SKM-1 treated with dmso at 0.1 percent for 144 hours (cell line): ENCODE measurements at regions not wholly inside any gene's neighbourhood (a gene's known extent, or its start where the extent isn't known, plus 50 kb on each side); places are given as distances from the start of the nearest gene placed in this dataset.

Experiments used
- DNase-seq: peaks from one replicate; lab custom pipeline; 2025; ENCODE audit not compliant: unreplicated experiment; lab: John Stamatoyannopoulos, UW

DNA sequence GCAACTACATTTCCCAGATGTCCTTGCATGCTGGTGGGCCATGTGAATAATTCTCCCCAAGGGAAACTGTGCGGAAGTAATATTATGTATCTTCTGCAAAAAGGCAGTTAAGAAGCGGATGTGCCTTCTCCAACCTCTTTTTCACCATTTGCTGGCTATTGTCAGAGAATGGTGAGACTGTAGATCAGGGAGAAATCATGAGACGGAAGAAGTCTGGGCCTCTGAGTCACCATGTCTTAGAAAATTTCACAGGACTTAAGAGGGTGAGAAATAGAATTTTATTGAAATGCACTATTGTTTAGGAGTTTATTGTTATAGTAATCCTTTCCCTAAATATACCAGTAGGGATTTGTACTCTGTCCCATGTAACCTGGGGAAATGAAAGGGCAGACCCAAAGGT, 298.7 kb upstream of the ZC3H12C start:
- DNase-seq, result no peak

DNA sequence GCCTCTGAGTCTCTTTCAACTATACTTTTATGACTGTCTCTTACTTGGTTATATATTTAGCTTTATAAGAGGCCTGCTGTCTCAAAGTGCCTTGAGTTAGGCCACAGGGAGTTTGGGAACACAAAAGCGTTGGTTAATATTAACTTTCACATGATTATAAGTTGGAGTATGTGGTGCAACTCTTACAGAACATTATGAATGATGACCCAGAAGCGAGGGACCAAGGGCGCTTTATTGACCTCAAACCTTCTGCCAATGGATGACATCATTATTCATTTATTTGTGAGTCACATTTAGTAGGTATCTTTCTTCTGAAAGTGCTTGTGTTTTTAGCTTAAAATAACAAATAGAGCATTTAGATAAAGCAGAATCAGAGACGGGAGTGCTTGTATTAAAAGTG, 298.0 kb upstream of the ZC3H12C start:
- no peak for DNase-seq

DNA sequence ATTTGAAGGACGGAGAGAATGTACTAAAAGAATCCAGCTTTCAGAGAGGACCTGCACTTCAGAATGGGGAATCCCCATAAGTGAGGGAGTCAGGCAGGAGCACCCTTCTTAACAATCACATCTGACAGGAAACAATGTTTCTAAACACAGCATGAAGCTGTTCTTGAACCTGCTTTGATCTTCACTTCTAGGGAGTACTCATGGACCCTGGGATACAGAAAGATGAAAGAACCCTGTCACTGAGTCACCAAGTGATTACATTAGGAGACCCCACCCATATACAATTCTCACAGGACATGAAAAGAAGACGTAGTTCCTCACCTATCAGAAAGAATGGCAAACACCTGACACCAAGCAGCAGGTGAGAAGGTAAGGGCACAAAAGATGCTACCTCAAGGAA, 296.9 kb upstream of the ZC3H12C start:
- no peak for DNase-seq

DNA sequence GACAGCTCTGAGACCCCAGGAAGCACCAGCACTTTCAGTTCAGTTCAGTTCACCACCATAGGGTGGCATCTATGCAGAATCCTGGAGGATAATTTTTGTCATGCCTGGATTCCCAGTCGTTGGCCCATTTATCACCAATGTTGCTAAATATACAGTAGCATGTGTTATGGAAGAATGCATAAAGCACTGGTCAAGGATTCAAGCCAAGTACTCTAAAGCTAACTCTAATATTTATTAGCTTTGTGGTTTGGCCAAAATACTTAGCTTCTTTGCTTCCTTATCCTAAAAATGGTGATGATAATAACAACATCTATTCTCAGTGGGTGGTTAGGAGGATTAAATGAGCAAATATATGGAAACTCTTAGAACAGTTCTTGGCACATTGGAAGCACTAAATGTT, 294.7 kb upstream of the ZC3H12C start:
- no peak for DNase-seq

DNA sequence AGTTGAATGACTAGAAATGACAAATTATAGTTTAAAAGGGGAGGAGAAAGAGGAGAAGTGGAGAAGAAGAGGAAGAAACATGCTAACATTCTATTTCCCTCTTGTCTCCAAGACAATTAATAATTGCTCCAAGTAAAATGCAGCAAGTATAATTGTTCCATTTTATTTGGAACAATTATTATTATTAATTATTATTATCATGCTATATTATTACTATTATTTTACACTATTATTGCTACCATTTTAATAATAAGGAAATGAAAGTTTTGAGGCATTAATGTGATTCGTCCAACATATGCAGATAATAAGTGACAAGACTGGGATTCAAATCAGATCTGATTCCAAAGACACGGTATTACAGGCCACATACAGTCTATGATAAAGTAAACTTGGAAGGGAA, 293.6 kb upstream of the ZC3H12C start:
- no peak for DNase-seq

DNA sequence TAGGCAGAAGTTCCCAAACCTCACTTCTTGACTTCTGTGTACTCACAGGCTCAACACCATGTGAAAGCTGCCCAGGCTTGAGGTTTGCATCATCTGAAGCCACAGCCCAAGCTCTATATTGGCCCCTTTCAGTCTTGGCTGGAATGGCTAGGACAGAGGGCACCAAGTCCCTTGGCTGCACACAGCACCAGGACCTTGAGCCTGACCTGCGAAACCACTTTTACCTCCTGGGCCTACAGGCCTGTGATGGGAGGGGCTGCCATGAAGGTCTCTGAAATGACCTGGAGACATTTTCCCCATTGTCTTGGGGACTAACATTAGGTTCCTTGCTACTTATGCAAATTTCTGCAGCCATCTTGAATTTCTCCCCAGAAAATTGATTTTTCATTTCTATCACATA, 288.3 kb upstream of the ZC3H12C start:
- DNase-seq, result no peak

DNA sequence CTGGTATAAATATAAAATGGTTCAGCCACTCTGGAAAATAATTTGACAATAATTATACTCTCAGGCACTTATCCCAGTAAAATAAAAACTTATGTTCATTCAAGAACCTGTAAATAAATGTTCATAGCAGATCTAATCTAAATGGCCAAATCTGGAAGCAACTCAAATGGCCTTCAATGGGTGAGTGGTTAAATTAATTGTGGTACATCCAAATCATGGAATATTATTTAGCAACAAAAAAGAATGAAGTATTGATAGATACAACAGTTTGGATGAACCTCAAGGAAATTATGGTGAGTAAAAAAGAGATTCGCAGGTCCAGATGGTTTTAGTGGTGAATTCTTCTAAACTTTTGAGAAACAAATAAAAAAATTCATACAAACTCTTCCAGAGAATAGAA, 287.0 kb upstream of the ZC3H12C start:
- no peak for DNase-seq

DNA sequence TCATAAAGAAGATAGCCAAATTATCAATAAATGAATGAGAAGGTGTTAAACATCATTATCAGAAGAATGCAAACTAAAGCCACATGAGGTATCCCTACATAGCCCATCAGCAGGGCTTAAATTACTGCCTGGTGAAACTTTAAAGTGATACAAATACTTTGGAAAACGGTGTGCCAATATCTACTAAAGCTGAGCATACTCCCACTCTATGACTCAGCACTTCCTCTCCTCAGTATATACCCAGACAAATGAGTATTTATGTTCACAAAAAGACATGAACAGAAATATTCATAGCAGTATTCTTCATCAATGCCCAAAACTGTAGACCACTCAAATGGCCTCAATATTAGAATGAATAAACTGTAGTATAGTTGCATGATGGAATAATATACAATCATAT, 284.6 kb upstream of the ZC3H12C start:
- no peak for DNase-seq

DNA sequence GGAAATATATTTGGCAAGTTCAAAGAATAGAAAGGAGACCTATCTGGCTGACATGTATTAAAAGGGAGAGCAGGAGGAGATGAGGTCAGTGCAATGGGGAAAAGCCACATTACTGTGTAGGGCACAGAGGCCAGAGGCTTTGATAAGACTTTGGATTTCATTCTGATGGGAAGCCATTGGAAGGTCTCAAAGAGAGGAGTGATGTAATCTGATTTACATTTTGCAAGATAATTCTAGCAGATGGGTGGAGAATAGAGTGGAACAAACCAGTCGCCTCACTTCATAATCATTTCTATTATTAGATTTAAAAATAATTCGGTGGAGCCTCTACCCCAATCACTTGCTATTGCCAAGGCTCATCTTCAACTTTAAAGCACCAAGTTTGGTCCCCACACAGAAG, 278.4 kb upstream of the ZC3H12C start:
- DNase-seq, result no peak

DNA sequence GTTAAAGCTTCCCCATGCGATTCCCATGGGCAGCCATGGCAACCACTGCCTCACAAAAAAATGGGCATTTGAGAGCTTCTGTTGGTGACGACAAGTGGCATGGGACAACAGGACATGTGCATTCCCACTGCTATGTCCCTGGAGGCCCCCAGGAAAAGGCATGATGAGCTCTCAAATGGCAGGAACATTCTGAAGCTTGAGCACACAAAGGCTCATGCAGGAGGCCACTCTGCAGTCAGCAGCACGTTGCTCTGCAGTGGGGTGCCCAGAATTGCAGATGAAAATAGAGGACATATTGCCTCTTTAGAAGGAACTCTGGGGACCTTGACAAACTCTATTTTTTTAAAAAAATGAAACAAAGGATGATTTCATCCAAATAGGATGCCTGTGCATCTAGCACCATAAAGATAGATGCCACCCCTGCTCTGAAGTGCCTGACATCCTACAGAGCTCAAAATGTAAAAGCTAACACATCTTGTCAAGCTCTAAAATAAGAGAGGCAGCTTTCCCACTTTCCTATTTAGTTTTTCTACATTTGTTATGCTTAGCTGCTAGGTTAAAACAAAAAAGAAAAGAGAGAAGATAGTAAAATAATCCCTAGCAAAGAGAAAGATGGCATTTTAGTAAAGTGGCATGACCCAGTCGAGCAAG, 277.6 kb upstream of the ZC3H12C start:
- no peak for DNase-seq

DNA sequence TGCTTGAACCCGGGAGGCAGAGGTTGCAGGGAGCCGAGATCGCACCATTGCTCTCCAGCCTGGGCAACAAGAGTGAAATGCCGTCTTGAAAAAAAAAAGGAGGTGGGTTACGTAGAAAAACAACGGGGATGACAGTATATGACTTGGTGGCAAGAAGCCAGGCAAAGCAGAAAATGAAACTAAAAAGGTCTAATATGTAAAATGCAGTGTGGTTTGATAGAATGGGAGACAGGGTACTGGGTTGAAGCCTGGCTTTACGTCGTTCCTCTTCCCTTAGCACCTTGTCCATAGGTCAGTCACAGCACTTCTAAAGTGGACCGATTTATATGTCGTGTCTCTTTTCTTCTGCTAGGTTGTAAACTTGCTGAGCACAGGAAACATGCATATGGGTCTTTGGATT, 274.9 kb upstream of the ZC3H12C start:
- DNase-seq, result no peak

DNA sequence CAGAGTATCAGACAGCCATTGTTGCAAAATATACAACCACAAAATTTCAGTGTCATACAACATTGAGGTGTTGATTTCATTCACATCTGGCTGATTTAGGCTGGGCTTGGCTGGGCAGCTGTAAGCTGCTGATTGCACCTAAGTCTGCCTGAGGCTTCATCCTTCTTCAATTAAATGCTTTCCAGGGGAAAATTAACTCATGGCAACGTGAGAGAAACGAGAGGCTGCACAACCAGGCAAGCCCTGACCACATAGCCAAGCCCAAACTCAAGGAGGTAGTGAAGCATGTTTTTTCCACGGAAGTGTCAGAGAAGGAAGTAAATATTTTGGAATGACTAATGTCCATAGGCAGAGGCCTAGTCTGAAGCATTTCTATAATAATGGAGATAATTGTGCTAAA, 273.8 kb upstream of the ZC3H12C start:
- DNase-seq, result no peak

DNA sequence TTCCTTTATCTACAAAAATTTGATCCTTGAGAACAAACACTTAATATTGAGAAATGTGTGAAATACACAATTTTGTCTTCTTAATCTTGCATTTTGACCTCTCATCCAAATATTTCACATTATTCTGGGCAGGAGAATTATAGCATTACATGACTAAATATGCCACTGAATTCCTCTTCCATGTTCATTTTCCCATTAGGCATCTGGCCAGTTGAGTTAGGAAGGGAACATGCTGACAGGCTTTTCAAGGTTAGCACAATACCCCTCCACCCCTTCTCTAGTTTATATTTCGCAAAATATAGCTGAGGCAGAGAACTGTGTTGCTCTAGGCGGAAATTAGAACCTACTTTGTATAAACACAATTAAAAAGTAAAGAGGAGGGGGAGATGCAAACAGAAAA, 271.7 kb upstream of the ZC3H12C start:
- DNase-seq, result no peak

DNA sequence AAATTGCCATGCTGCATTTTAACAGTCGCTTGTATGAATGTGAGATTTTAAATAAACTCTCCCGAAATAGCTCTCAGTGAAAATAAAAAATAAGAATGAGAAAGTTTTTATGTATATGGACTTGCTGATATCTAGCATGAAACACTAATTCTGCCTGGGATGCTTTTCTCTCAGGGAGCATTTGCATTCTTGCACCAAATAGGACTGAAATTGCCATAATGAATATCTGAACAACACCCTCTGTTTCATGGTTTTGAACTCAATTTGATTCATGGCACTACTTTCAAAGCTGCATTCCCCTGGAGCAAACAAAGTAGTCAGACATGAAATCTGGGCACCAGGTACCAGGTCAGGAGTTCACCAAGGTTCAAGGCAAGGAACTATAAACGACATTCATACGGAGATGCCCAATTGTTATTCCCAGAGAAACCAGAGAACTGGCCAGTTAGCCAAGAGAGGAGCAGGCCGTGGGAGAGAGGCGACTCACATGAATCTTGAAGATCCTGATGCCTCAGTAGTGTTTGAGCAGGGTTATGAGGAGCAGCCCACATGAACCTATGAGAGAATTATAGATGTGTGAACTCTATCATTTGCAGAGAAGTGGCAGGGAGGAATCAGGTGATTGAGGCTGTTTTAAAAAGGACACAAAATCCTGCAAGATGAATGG, 270.6 kb upstream of the ZC3H12C start:
- DNase-seq, result no peak

DNA sequence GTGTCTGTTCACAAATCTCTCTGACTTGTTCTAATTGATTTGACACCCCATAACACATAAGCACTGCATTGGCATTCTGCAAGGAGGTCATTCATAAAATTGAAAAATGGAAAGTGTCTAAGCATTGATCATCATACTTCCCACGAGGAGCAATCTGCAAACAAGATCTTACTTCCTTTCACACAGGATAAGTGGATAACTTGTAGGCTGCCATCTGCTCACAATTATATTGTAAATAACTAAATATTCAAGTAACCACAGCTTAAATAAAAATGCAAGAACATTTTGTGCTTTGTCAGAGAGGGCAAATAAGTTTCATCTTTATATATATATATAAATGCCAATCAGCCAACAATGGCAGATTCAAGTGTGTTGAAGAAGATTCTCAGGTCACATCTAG, 264.8 kb upstream of the ZC3H12C start:
- DNase-seq, result no peak

DNA sequence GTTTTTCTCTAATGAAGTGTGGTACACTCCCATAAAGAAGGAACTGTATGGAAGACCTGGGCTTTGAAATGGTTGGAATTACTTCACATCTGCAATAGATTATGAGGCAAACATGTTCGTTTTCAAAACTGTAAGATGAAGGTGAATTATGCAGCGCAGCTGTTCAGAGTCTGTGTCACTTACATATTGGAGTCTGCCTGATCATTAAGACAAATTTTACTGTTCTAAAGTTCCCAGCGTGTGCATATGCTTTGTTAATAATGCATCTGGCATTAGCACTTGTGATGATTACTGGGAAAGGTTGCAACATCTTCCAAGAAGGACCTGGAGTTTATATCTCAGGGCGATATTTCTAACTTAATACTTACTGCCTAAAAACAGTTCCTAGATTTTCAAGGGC, 255.2 kb upstream of the ZC3H12C start:
- DNase-seq, result no peak

DNA sequence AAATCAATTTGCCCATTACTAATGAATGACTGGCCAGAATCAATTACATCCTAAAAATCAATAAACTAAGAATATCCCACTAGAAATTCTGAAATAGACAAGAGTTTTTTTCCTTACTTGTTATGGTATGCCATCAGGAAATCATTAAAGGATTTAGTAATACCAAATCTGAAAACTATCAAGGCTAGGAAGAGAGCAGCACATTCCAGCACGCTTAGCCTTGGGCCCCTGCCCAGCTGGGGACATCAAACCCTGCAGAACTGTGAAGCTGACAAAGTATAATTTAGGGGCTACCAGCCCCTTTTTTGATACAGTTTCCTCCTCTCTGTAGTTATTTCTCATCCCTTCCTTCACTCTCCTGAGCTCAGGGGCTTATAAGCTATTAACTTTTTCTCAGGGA, 247.8 kb upstream of the ZC3H12C start:
- DNase-seq, result no peak

DNA sequence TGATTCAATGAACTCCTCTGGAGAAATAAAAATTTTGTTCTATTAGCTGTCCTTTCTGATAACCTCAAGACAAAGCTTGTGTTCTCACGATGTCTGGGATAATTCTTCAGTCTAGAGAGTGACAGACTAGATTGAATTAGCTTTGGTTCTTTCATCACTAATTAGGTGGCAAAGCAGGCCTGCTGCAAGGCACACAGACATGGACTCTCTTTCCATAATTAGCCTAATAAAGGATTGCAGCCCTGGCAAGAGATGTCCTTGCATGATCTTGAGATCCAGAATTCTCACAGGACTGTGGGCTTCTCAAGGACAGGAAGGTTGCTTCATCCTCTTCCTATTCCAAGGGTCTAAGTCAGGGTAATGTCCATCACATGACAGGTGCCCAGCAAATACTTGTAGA, 245.6 kb upstream of the ZC3H12C start:
- no peak for DNase-seq

DNA sequence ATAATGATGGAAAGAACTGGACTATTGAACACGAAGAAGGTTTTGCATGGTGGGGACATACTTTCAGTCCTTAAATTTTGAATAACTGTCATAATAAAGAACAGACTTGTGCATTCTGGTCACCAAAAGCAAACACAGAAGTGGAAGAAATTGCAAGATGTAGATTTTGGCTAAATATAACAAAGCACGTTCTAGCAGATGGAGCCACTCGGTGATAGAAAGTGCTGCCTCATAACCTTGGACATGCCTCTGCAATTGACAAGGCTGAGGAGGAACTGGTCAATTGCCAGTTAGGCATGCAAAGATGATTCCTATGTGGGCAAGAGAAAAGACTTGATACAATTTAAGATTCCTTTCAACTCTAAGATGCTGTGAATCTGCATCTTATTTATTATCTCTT, 244.1 kb upstream of the ZC3H12C start:
- DNase-seq, result no peak

DNA sequence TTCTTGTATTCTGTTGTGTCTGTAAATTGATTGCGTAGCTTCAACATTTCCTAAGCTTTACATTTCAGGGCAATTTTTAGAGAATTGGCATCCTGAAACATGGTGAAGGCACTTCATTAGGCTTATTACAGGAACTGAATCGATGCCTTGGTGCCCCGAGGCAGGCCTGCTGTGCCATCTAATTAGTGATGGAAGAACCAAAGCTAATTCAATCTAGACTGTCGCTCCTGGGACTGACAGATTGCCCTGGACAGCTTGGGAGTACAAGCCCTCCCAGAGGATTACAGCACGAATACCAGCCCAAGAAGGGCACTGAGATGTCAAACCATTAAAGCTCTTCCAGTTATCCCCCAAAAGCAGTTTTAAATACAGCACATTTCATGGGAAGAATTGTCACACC, 243.2 kb upstream of the ZC3H12C start:
- no peak for DNase-seq

DNA sequence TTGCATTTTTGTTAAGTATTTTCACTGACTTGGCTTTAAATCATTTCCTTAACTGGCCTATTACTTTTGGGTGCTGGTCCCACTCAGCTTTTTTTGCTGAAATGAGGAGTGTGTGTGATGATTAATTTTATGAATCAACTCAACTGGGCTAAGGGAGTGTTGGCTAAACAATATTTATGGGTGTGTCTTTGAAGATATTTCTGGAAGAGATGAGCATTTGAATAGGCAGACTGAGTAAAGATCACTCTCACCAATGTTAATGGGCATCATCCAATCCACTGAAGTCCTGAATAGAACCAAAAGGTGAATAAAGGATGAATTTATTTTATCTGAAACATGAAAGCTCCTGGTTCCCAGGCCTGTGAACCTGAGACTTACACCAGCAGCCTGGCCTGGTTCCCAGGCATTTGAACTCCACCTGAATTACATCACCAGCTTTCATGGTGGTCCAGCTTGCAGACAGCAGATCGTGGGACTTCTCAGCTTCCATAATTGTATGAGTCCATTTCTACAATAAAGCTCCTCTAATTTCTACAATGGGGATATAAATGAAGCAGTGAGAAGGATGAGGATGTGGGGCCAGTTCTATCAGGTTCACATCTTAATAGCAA, 241.3 kb upstream of the ZC3H12C start:
- DNase-seq, result no peak

DNA sequence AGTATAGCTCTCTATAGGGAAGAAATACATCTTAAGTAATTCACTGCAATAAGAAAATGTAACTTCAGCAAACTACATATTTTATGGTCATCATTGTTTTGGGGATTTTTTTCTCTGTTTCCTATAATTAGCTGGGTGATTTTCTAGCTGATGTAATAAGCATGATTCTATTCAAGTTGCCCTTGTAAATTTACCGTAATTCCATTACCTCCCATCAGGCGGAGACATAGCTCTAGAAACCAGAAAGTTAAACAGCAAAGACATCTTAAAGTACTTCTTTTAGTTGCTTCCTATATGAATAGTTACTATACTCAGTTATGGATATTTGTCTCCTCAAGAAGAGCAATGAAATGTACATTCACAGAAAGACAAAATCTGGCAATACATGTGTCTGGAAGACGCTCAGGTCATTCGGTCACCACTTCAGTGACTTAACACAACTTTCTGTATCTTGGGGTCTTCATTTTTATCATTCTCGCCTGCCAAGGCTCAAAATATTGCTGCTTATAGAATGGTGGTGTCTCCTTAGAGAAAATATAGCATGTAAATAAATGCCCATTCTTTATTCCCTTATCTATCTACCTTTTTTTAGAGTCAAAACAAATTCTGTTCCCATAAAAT, 239.9 kb upstream of the ZC3H12C start:
- peak; percentile 66 for DNase-seq
